OCI-LY1 (cell line): ENCODE measurements at regions not wholly inside any gene's neighbourhood (a gene's known extent, or its start where the extent isn't known, plus 50 kb on each side); places are given as distances from the start of the nearest gene placed in this dataset.

Source experiments
- CTCF ChIP-seq: fragments of 200-600 bp; sonication (generic), shearing (Covaris generic); IDR thresholded peaks from 2 replicates; pipeline ENCODE4 v1.5.1; 2017; ENCODE audit warnings: mild to moderate bottlenecking, antibody characterized with exemption, low read length, moderate library complexity, mixed read lengths
- EZH2 ChIP-seq: fragments of 200-600 bp; sonication (generic), shearing (Covaris generic); IDR thresholded peaks from 2 replicates; pipeline ENCODE4 v1.8.0; 2017; ENCODE audit warnings: borderline replicate concordance, mixed run types, mild to moderate bottlenecking, antibody characterized with exemption, low read length, moderate library complexity, mixed read lengths

- TF ChIP-seq CTCF (no peak), EZH2 (no peak)
Observed at GRCh38 chr1:229141271-229141670, 129.6 kb upstream of the RAB4A start.
